LoVo (cell line): ENCODE measurements at regions not wholly inside any gene's neighbourhood (a gene's known extent, or its start where the extent isn't known, plus 50 kb on each side); places are given as distances from the start of the nearest gene placed in this dataset.
"Not testable (repeated sequence)": the region's sequence is repeated elsewhere in the genome, so short reads cannot be mapped to it uniquely, and the experiment has no call there.

Source experiments
- DNase-seq: peaks from one replicate; pipeline ENCODE4 v3.0.0-alpha.2; 2016; ENCODE audit warnings: low spot score

GRCh38 chr6:155589190-155589589 is 133.6 kb upstream of the NOX3 start:
- DNase-seq = no peak

GRCh38 chr6:155587817-155588216 is 132.2 kb upstream of the NOX3 start:
- DNase-seq = no peak

GRCh38 chr6:155586090-155586489 is 130.5 kb upstream of the NOX3 start:
- no peak for DNase-seq

- no peak for DNase-seq
Measured at GRCh38 chr6:155584006-155584405, 128.4 kb upstream of the NOX3 start.

- DNase-seq = no peak
Measured at GRCh38 chr6:155582016-155582991, 126.7 kb upstream of the NOX3 start.

GRCh38 chr6:155580904-155581303 is 125.3 kb upstream of the NOX3 start:
- no peak for DNase-seq

GRCh38 chr6:155578251-155578650 is 122.6 kb upstream of the NOX3 start:
- DNase-seq = no peak

GRCh38 chr6:155561966-155562364 is 106.3 kb upstream of the NOX3 start:
- DNase-seq = no peak

GRCh38 chr6:155561257-155561965 is 105.8 kb upstream of the NOX3 start:
- no peak for DNase-seq

- no peak for DNase-seq
Measured at GRCh38 chr6:155549928-155550327, 94.3 kb upstream of the NOX3 start.

GRCh38 chr6:155549028-155549798 is 93.6 kb upstream of the NOX3 start:
- DNase-seq = no peak

GRCh38 chr6:155548576-155548975 is 92.9 kb upstream of the NOX3 start:
- DNase-seq = no peak

- DNase-seq = no peak
Measured at GRCh38 chr6:155544677-155545076, 89.0 kb upstream of the NOX3 start.

- no peak for DNase-seq
Measured at GRCh38 chr6:155543166-155543847, 87.7 kb upstream of the NOX3 start.

- no peak for DNase-seq
Measured at GRCh38 chr6:155542036-155542435, 86.4 kb upstream of the NOX3 start.

- no peak for DNase-seq
Measured at GRCh38 chr6:155538708-155539390, 83.2 kb upstream of the NOX3 start.

- DNase-seq = no peak
Measured at GRCh38 chr6:155534678-155535077, 79.0 kb upstream of the NOX3 start.

- DNase-seq = no peak
Measured at GRCh38 chr6:155530219-155530834, 74.7 kb upstream of the NOX3 start.

- not testable (repeated sequence) for DNase-seq
Measured at GRCh38 chr6:155529814-155530213, 74.2 kb upstream of the NOX3 start.

GRCh38 chr6:155528982-155529453 is 73.4 kb upstream of the NOX3 start:
- DNase-seq = no peak

- no peak for DNase-seq
Measured at GRCh38 chr6:155528335-155528734, 72.7 kb upstream of the NOX3 start.
